Astrocyte (in vitro differentiated cells and primary cell): ENCODE measurements at regions not wholly inside any gene's neighbourhood (a gene's known extent, or its start where the extent isn't known, plus 50 kb on each side); places are given as distances from the start of the nearest gene placed in this dataset.

Source experiments
- DNase-seq: peaks from one replicate; pipeline ENCODE4 v3.0.0-alpha.2; 2010; ENCODE audit warnings: low read depth
- FAIRE-seq: peaks from 2 replicates; lab custom pipeline; 2011; peaks lifted over from hg19 to GRCh38; lab: Jason Lieb, UNC
- H2AFZ ChIP-seq: 2 replicates; pipeline ENCODE4 v1.6.0; 2012; ENCODE audit warnings: low read depth, low read length, inconsistent platforms
- H3K27ac ChIP-seq: 2 replicates; pipeline ENCODE4 v1.5.1; 2011; ENCODE audit warnings: low read depth, low read length, inconsistent platforms
- H3K27me3 ChIP-seq: 2 replicates; pipeline ENCODE4 v1.6.0; 2011; ENCODE audit warnings: low read length, inconsistent platforms; ENCODE audit not compliant: insufficient read depth
- H3K36me3 ChIP-seq: 2 replicates; pipeline ENCODE4 v1.5.1; 2011; ENCODE audit warnings: low read length, inconsistent platforms; ENCODE audit not compliant: insufficient read depth
- H3K4me1 ChIP-seq: 2 replicates; pipeline ENCODE4 v1.5.1; 2011; ENCODE audit warnings: low read length, inconsistent platforms; ENCODE audit not compliant: insufficient read depth
- H3K4me2 ChIP-seq: 2 replicates; pipeline ENCODE4 v1.6.0; 2012; ENCODE audit warnings: low read length, inconsistent platforms
- H3K4me3 ChIP-seq: 2 replicates; pipeline ENCODE4 v1.5.1; 2011; ENCODE audit warnings: low read depth, mild to moderate bottlenecking, low read length, inconsistent platforms; ENCODE audit not compliant: insufficient read depth
- H3K79me2 ChIP-seq: 2 replicates; pipeline ENCODE4 v1.6.0; 2012; ENCODE audit warnings: mild to moderate bottlenecking, low read length, inconsistent platforms; ENCODE audit not compliant: insufficient read depth
- H3K9ac ChIP-seq: 2 replicates; pipeline ENCODE4 v1.6.0; 2012; ENCODE audit warnings: mild to moderate bottlenecking, low read length, inconsistent platforms
- H3K9me3 ChIP-seq: 2 replicates; pipeline ENCODE4 v1.5.1; 2012; ENCODE audit warnings: low read depth, mild to moderate bottlenecking, low read length, inconsistent platforms; ENCODE audit not compliant: insufficient read depth
- H4K20me1 ChIP-seq: 2 replicates; pipeline ENCODE4 v1.6.0; 2012; ENCODE audit warnings: low read length, inconsistent platforms; ENCODE audit not compliant: insufficient read depth
- H3K27ac Mint-ChIP-seq: one replicate; pipeline ENCODE4 v1.8.0; 2021; ENCODE audit warnings: mild to moderate bottlenecking, mixed read lengths; ENCODE audit not compliant: unreplicated experiment
- H3K27me3 Mint-ChIP-seq: one replicate; pipeline ENCODE4 v1.8.0; 2021; ENCODE audit warnings: low read depth, mixed read lengths; ENCODE audit not compliant: unreplicated experiment
- H3K36me3 Mint-ChIP-seq: one replicate; pipeline ENCODE4 v1.8.0; 2021; ENCODE audit warnings: low read depth, mixed read lengths; ENCODE audit not compliant: unreplicated experiment
- H3K4me1 Mint-ChIP-seq: one replicate; pipeline ENCODE4 v1.8.0; 2021; ENCODE audit warnings: low read depth, mixed read lengths; ENCODE audit not compliant: unreplicated experiment
- H3K4me3 Mint-ChIP-seq: one replicate; pipeline ENCODE4 v1.8.0; 2021; ENCODE audit warnings: mild to moderate bottlenecking, moderate library complexity, mixed read lengths; ENCODE audit not compliant: unreplicated experiment
- H3K9me3 Mint-ChIP-seq: one replicate; pipeline ENCODE4 v1.8.0; 2021; ENCODE audit warnings: mild to moderate bottlenecking, mixed read lengths; ENCODE audit not compliant: unreplicated experiment
- EZH2 ChIP-seq: IDR thresholded peaks from 2 replicates; pipeline ENCODE4 v1.6.1; 2012; ENCODE audit warnings: mild to moderate bottlenecking, low read length, inconsistent platforms; ENCODE audit not compliant: insufficient read depth
- TF ChIP-seq, protein P1 (sequence below): IDR thresholded peaks from 2 replicates; pipeline ENCODE4 v1.5.1; 2011; ENCODE audit warnings: low read depth, mild to moderate bottlenecking, inconsistent platforms, low read length, moderate library complexity; ENCODE audit not compliant: insufficient read depth

DNA sequence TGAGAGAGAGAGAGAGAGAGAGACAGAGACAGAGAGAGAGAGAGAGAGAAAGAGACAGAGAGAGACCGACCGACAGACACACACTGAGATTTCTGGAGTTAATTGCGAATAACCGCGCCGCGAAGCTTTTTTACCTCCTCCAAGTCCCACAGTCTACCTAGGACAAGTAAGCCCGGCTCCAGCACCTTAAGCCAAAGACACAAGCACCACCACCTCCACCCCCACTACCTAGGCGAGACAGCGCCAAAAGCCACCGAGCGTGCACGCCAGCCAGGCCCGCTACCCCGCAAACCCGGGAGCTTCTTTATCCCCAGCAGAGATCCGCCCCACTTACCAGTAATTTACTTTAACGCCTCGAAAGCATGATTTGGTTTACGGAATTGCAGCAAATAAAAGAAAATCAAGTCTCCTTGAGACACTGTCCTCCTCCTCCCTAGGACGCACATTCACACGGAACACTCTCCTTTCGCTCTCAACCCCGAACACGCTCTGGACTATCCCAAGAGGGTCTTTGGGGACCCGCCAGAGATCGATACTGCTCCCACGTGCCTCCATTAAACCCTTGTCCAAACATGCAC is 649.6 kb upstream of the DIPK2B start:
- peaks cover 40% of the 10 kb centered on the region for H3K79me2 ChIP-seq
- H3K4me3 Mint-ChIP-seq = peak overlapping the region; percentile 98
- no peak for TF ChIP-seq EZH2
- TF ChIP-seq, protein P1, sequence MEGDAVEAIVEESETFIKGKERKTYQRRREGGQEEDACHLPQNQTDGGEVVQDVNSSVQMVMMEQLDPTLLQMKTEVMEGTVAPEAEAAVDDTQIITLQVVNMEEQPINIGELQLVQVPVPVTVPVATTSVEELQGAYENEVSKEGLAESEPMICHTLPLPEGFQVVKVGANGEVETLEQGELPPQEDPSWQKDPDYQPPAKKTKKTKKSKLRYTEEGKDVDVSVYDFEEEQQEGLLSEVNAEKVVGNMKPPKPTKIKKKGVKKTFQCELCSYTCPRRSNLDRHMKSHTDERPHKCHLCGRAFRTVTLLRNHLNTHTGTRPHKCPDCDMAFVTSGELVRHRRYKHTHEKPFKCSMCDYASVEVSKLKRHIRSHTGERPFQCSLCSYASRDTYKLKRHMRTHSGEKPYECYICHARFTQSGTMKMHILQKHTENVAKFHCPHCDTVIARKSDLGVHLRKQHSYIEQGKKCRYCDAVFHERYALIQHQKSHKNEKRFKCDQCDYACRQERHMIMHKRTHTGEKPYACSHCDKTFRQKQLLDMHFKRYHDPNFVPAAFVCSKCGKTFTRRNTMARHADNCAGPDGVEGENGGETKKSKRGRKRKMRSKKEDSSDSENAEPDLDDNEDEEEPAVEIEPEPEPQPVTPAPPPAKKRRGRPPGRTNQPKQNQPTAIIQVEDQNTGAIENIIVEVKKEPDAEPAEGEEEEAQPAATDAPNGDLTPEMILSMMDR = no peak
- peak overlapping the region; percentile 66 for H2AFZ ChIP-seq
- H3K4me2 ChIP-seq = peak overlapping the region; percentile 91
- H3K27ac ChIP-seq = peak overlapping the region; percentile 75
- peaks cover 3% of the 10 kb centered on the region for H3K36me3 Mint-ChIP-seq
- H3K9me3 ChIP-seq = no peaks in the 10 kb centered on the region
- H3K27ac Mint-ChIP-seq = peak overlapping the region; percentile 94
- H3K9ac ChIP-seq = peak overlapping the region; percentile 91
- H3K9me3 Mint-ChIP-seq = no peaks in the 10 kb centered on the region
- H3K27me3 ChIP-seq = no peaks in the 10 kb centered on the region
- H3K4me3 ChIP-seq = peak overlapping the region; percentile 95
- peaks cover 22% of the 10 kb centered on the region for H3K4me1 Mint-ChIP-seq
- H3K36me3 ChIP-seq = peaks cover 7% of the 10 kb centered on the region
- H3K4me1 ChIP-seq = peaks cover 17% of the 10 kb centered on the region
- no peaks in the 10 kb centered on the region for H3K27me3 Mint-ChIP-seq
- DNase-seq = peak; percentile 18
- FAIRE-seq = no peak
- no peaks in the 10 kb centered on the region for H4K20me1 ChIP-seq

DNA sequence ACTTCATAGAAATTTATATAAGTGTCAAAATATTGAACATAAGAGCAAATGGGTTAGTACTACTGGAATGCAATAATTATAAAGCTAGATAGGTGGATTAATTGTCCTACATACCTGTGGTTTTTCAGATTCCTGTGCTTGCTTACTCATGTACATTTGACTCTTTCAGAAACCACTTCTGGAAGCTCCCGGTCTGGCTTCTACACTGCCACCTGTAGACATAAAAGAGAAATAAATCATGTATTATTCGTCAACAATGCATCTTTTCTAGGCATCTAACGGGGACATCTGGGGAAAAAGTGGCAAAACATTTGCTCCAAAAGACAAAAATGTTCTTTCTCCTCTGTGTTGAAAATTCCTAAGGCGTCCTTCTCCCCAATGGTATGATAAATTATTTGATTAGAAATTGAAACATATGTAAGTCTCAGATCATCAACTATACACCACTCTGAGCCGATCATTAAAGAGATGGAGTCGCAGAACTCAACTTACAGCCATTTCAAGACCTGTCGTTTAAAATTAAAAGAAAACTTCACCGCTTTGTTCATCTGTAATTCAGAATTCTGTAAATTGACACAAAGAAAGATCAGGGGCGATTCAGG is 648.7 kb upstream of the DIPK2B start:
- peak overlapping the region; percentile 91 for H3K4me2 ChIP-seq
- H3K27ac ChIP-seq = peak overlapping the region; percentile 75
- H3K4me3 ChIP-seq = peak overlapping the region; percentile 95
- TF ChIP-seq, protein P1 = peak; percentile 52
- no peak for TF ChIP-seq EZH2
- peak; percentile 99 for FAIRE-seq
- Mint-ChIP-seq H3K4me1 (peaks cover 22% of the 10 kb centered on the region), H3K9me3 (no peaks in the 10 kb centered on the region), H3K4me3 (peak overlapping the region; percentile 98), H3K27ac (peak overlapping the region; percentile 89), H3K36me3 (peaks cover 3% of the 10 kb centered on the region), H3K27me3 (no peaks in the 10 kb centered on the region)
- H3K4me1 ChIP-seq = peaks cover 17% of the 10 kb centered on the region
- H3K79me2 ChIP-seq = peaks cover 46% of the 10 kb centered on the region
- H4K20me1 ChIP-seq = no peaks in the 10 kb centered on the region
- no peaks in the 10 kb centered on the region for H3K9me3 ChIP-seq
- no peak overlapping the region for H2AFZ ChIP-seq
- peak; percentile 89 for DNase-seq
- peak overlapping the region; percentile 91 for H3K9ac ChIP-seq
- H3K36me3 ChIP-seq = peaks cover 10% of the 10 kb centered on the region
- no peaks in the 10 kb centered on the region for H3K27me3 ChIP-seq

DNA sequence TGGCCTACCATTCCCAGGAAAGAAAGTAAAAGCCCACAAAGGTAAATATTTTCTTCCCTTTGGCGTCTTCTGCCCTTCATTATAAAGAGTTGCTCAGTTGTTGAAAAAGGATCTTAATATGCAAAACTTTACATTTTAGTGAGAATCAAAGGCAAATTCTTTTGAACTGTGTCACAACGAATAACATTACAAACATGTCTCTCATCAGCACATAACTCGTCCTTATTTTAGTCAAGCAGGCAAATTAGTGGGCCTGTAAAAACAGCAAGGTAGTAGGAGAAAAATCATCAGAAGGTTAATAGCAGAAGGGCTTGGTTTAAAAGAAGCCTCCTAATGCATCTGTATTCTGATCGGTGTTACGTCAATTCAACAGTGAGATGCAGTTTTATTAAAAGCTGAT is 647.3 kb upstream of the DIPK2B start:
- no peaks in the 10 kb centered on the region for H3K27me3 Mint-ChIP-seq
- Histone ChIP-seq H3K4me2 (peak overlapping the region; percentile 77), H3K36me3 (peaks cover 12% of the 10 kb centered on the region), H3K9ac (peak overlapping the region; percentile 41), H3K27me3 (no peaks in the 10 kb centered on the region), H2AFZ (no peak overlapping the region), H4K20me1 (no peaks in the 10 kb centered on the region), H3K27ac (peak overlapping the region; percentile 25), H3K4me1 (peaks cover 14% of the 10 kb centered on the region), H3K9me3 (no peaks in the 10 kb centered on the region), H3K4me3 (peak overlapping the region; percentile 23), H3K79me2 (peaks cover 50% of the 10 kb centered on the region)
- peak; percentile 75 for FAIRE-seq
- peaks cover 18% of the 10 kb centered on the region for H3K4me1 Mint-ChIP-seq
- H3K4me3 Mint-ChIP-seq = peak overlapping the region; percentile 77
- peak overlapping the region; percentile 41 for H3K27ac Mint-ChIP-seq
- TF ChIP-seq, protein P1 = no peak
- TF ChIP-seq EZH2 = no peak
- peak; percentile 44 for DNase-seq
- H3K36me3 Mint-ChIP-seq = peaks cover 3% of the 10 kb centered on the region
- no peaks in the 10 kb centered on the region for H3K9me3 Mint-ChIP-seq
